Rectal smooth muscle tissue (tissue), 1 donor: ENCODE measurements at regions not wholly inside any gene's neighbourhood (a gene's known extent, or its start where the extent isn't known, plus 50 kb on each side); places are given as distances from the start of the nearest gene placed in this dataset.

Experiments
- H3K27ac ChIP-seq: one replicate; pipeline ENCODE4 v1.7.0; 2013; ENCODE audit warnings: low read depth, low read length, inconsistent platforms
- H3K27me3 ChIP-seq: one replicate; pipeline ENCODE4 v1.7.0; 2013; ENCODE audit warnings: low read length; ENCODE audit not compliant: control insufficient read depth, insufficient read depth
- H3K36me3 ChIP-seq: one replicate; pipeline ENCODE4 v1.7.0; 2013; ENCODE audit warnings: low read length; ENCODE audit not compliant: control insufficient read depth, insufficient read depth
- H3K4me1 ChIP-seq: one replicate; pipeline ENCODE4 v1.7.0; 2013; ENCODE audit warnings: low read length; ENCODE audit not compliant: control insufficient read depth, insufficient read depth
- H3K4me3 ChIP-seq: one replicate; pipeline ENCODE4 v1.7.0; 2013; ENCODE audit warnings: low read length
- H3K9ac ChIP-seq: one replicate; pipeline ENCODE4 v1.7.0; 2013; ENCODE audit warnings: low read length

DNA sequence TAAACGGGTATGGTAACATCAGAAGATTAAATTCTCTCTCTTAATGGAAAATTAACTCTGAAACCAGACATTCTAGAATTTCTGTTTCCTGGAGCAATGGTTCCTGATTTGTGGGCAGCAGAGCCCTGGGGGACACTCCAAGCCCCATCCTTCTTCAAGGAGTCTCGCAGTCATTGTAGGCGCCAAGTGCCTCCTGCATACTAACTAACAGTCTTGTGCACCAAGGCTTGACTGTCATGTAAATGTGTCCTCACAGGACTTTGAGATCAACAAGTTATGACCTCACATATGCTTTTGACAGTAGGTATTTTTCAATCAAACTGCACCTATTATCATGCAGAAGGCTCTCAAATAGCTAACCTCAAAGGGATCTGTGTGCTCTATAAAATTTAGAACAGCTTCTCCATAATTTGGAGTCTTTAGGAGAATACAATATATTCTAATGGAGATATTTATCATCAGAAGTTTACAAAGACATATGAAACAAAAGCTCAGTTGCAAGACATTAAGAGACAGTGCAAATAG is 52.1 kb upstream of the COPS8 start:
- H3K27ac ChIP-seq, result no peak overlapping the region
- H3K9ac ChIP-seq, result no peak overlapping the region
- no peaks in the 10 kb centered on the region for H3K36me3 ChIP-seq
- H3K4me3 ChIP-seq, result no peak overlapping the region
- no peaks in the 10 kb centered on the region for H3K27me3 ChIP-seq
- no peaks in the 10 kb centered on the region for H3K4me1 ChIP-seq

DNA sequence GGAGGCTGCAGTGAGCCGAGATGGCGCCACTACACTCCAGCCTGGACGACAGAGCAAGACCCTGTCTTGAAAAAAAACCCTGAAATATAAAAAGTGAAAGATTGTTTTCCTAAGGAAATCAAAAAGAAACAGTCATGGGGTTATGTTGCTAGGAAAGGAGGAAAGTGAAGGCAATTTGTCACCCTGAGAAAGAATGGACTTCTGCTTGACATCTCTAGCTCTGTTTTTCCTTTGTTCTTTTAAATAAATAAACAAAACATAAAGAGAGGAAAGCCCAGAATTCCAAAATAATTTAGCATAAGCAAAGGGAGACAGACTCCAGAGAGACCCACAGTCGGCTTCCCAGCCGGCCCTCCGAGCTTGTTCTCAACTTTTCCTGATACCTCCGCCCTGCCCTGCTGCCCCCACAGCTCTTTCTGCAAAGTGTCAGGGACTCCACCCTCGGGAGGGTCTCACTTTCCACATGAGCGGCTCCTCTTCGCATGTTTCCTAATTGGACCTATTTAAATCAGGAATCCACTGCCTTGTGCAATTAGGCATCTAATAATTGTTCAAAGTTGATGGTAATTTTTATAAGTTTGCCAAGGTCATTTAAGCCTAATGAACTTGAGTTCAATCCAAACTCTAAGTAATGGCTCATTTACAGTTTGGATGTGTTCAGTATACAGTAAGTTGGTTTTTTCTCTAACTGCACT is 49.8 kb upstream of the COPS8 start:
- Histone ChIP-seq H3K27ac (no peak overlapping the region), H3K4me1 (no peaks in the 10 kb centered on the region), H3K36me3 (no peaks in the 10 kb centered on the region), H3K9ac (no peak overlapping the region), H3K4me3 (no peak overlapping the region), H3K27me3 (no peaks in the 10 kb centered on the region)
